IPS-18a (cell line): ENCODE measurements at regions not wholly inside any gene's neighbourhood (a gene's known extent, or its start where the extent isn't known, plus 50 kb on each side); places are given as distances from the start of the nearest gene placed in this dataset.

Experiments
- H3K27ac ChIP-seq: one replicate; pipeline ENCODE4 v1.5.1; 2013; ENCODE audit warnings: low read length
- H3K27me3 ChIP-seq: one replicate; pipeline ENCODE4 v1.6.1; 2013; ENCODE audit warnings: mild to moderate bottlenecking, low read length; ENCODE audit not compliant: control insufficient read depth, insufficient read depth
- H3K36me3 ChIP-seq: one replicate; pipeline ENCODE4 v1.6.1; 2013; ENCODE audit warnings: low read depth, low read length; ENCODE audit not compliant: control insufficient read depth
- H3K4me1 ChIP-seq: one replicate; pipeline ENCODE4 v1.6.1; 2013; ENCODE audit warnings: low read depth, low read length; ENCODE audit not compliant: control insufficient read depth
- H3K4me3 ChIP-seq: one replicate; pipeline ENCODE4 v1.5.1; 2013; ENCODE audit warnings: low read length
- H3K9ac ChIP-seq: one replicate; pipeline ENCODE4 v1.6.1; 2013; ENCODE audit warnings: mild to moderate bottlenecking, low read length, moderate library complexity
- H3K9me3 ChIP-seq: one replicate; pipeline ENCODE4 v1.6.1; 2013; ENCODE audit warnings: low read depth, low read length; ENCODE audit not compliant: control insufficient read depth

DNA sequence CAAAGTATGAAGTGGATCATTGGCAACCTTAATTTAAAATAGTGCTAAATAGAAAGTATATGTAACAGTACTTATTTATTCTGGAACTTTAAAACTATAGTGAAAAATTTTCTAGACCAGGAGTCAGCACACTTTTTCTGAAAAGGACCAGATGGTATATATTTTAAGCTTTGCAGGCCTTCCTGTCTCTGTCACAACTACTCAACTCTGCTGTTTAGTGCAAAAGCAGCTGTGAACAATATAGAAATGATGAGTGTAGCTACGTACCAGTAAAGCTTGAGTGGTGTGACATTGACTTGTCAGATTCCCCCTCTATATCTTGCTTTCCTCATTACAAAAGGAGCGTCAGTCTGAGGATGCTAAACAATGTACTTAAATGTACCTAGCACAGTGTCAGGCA lies 88.1 kb upstream of the IGFBP3 start:
- Histone ChIP-seq H3K9me3 (no peaks in the 10 kb centered on the region), H3K36me3 (no peaks in the 10 kb centered on the region), H3K4me3 (no peak overlapping the region), H3K27ac (no peak overlapping the region), H3K27me3 (no peaks in the 10 kb centered on the region), H3K9ac (no peak overlapping the region), H3K4me1 (no peaks in the 10 kb centered on the region)

DNA sequence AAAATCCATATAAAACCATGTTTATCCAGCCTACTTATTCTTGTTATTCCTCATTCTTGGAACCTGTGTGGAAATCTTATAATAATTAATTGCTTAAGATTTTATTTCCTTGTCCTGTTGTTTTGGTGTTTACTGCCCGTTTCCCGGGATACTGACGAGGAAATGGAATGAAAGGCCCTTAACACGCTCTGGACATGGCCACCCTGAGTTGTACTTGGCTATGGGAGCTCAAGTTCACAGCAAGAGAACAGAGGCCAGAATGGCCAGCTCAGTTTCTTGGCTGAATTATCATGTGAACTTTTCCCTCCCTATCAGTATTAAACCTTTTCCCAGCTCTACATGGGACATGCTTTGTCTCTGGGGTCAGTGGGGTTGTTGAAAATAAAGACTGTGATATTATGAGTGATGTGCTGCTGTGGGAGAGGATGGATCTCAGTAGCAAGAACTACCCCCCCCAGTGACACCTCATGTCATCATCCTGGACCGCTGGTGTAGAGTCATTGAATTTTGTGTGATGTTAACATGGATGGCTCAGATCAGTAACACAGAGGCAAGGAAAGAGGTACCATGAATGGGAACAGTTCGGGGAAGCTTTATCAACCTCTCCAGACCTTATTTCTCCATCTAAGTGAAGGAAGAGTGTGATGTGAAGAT lies 87.0 kb upstream of the IGFBP3 start:
- Histone ChIP-seq H3K4me1 (no peaks in the 10 kb centered on the region), H3K36me3 (no peaks in the 10 kb centered on the region), H3K27ac (no peak overlapping the region), H3K9ac (no peak overlapping the region), H3K9me3 (no peaks in the 10 kb centered on the region), H3K27me3 (no peaks in the 10 kb centered on the region), H3K4me3 (no peak overlapping the region)

DNA sequence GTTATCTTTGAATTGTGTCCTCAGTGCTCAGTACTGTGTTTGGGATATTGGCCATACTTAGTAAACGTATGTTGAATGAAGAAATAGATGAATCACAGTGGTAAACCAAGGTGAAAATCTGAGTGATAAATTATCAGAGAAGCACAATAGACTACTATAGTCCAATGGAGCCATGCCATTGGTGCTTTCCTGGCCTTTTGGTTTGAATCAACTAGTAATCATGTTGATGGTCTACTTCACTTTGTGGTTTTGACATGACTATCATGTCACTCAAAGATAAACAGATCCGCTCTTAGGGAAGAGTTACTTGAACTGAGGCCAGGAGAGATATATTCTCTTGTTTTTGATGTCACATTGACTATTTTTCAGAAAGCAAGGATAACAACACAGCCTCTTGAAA lies 86.1 kb upstream of the IGFBP3 start:
- no peak overlapping the region for H3K4me3 ChIP-seq
- H3K36me3 ChIP-seq, result no peaks in the 10 kb centered on the region
- no peak overlapping the region for H3K9ac ChIP-seq
- H3K27ac ChIP-seq, result no peak overlapping the region
- H3K4me1 ChIP-seq, result no peaks in the 10 kb centered on the region
- H3K27me3 ChIP-seq, result no peaks in the 10 kb centered on the region
- H3K9me3 ChIP-seq, result no peaks in the 10 kb centered on the region

DNA sequence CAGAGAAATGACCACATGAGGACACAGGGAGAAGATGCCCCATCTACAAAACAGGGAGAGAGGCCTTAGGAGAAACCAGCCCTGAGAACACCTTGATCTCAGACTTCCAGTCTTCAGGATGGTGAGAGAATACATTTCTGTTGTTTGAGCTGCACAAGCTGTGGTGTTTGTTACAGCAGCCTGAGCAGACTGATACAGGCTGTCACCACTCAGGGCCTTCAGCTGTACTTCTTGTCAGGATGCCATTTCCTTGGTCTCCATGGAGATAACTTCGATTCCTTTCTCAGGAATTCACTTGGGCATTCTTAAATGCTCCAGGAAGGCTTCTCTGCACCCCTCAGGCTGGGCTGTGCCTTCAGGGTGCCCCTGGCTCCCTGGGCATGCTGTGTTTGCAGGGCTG lies 85.7 kb upstream of the IGFBP3 start:
- Histone ChIP-seq H3K9me3 (no peaks in the 10 kb centered on the region), H3K9ac (no peak overlapping the region), H3K27me3 (no peaks in the 10 kb centered on the region), H3K27ac (no peak overlapping the region), H3K36me3 (no peaks in the 10 kb centered on the region), H3K4me3 (no peak overlapping the region), H3K4me1 (no peaks in the 10 kb centered on the region)

DNA sequence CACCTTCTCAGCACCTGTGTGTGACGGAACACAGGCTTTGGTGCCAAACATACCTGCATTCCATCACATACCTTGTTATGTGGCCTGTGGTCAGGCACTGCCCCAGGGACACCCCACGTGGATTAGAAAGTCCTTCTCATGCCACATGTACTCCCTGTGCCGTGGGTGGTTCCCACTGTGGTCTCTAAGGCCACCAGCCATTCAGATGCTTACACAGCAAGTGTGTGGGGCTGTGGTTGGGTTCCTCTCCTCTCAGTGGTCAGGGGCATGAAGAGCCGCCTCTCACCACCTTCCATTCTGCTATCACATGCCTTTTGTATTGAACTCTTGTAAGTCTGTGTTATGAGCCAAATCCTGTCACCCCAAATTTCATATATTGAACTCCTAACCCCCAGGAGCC lies 85.1 kb upstream of the IGFBP3 start:
- H3K27me3 ChIP-seq, result no peaks in the 10 kb centered on the region
- H3K9ac ChIP-seq, result no peak overlapping the region
- no peaks in the 10 kb centered on the region for H3K4me1 ChIP-seq
- no peak overlapping the region for H3K27ac ChIP-seq
- no peak overlapping the region for H3K4me3 ChIP-seq
- no peaks in the 10 kb centered on the region for H3K9me3 ChIP-seq
- no peaks in the 10 kb centered on the region for H3K36me3 ChIP-seq

DNA sequence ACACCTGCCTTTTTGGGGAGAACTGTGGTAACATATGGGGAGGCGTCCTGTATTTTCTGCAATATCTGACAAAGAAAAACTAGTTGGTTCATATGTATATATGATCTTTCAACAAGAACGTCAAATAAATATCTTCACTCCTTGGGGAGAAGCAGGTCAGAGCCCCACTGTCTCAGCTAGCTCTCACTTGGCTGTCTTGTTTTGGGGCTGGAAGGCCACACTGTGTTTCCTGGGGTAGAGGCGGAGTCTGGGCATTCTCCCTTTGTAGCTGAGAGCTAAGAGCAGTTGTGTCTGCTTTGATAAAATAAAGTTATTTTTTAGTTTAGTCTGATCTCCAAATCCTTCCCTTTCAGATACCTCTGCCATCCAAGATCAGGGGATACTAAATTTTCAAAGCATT lies 83.9 kb upstream of the IGFBP3 start:
- H3K27ac ChIP-seq, result no peak overlapping the region
- H3K9me3 ChIP-seq, result no peaks in the 10 kb centered on the region
- no peaks in the 10 kb centered on the region for H3K4me1 ChIP-seq
- no peaks in the 10 kb centered on the region for H3K36me3 ChIP-seq
- no peak overlapping the region for H3K4me3 ChIP-seq
- no peaks in the 10 kb centered on the region for H3K27me3 ChIP-seq
- no peak overlapping the region for H3K9ac ChIP-seq

DNA sequence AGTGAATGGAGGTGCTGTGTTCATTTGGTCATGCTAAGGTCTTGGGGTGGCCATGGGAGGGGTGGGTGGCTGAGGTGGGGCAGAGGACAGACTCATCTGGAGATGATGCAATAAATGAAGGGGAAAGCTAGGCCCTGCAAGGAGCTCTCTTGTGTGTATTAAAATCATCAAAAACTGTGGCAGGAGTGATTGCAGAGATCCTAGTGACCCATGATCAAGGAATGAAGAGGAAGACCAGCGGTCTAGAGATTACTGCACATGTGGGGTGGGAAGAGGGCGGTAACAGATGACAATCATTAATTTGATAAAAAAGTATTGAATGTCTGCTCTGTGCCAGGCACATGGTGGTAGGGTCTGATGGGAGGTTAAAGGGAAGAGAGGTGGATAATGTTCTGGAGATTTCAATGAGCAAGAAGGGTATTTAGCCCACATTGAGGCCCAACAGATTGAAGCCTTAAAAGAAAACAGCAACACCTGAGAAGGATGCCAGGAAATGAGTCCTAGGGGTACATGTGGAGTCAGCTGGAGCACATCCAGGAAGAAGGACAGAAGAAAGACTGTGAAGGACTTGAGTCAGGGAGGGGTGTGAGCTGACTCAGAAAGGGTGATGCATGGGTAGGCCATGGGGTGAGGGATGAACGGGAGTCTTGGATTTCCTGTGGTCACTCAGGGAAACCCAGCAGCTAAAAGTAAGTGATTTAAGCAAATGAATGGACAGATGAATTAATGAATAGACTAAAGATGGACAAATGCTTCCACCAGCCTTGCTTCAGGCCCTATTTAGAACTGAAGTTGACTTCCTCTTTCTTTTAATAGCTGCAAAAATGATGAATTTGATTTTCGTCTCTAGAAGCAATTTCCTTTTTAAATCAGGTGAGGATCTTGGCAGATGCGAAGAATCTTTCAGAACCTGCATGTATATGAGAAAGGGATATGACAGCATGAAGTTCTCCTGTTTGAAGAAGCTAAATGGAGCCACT lies 83.1 kb upstream of the IGFBP3 start:
- no peak overlapping the region for H3K4me3 ChIP-seq
- no peak overlapping the region for H3K9ac ChIP-seq
- no peaks in the 10 kb centered on the region for H3K4me1 ChIP-seq
- no peaks in the 10 kb centered on the region for H3K36me3 ChIP-seq
- no peak overlapping the region for H3K27ac ChIP-seq
- no peaks in the 10 kb centered on the region for H3K9me3 ChIP-seq
- no peaks in the 10 kb centered on the region for H3K27me3 ChIP-seq

DNA sequence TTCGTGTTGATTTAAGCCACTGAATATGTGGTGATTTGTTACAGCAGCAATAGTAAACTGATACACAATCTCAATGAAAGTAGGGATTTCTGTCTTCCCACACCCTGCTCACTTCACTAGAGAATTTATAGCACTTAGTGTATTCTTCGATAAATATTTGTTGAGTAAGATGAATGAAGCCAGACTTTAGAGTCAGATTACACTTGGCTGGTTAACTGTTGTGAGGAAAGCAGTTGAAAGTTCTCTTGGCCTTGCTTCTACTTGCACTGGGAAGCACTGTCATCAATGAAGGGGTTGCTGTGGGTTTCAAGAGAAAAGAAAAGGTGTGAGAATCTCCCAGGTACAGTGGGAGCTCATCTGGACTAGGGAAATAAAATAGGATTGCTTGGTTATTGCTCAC lies 82.1 kb upstream of the IGFBP3 start:
- Histone ChIP-seq H3K36me3 (no peaks in the 10 kb centered on the region), H3K9me3 (no peaks in the 10 kb centered on the region), H3K4me3 (no peak overlapping the region), H3K27ac (no peak overlapping the region), H3K4me1 (no peaks in the 10 kb centered on the region), H3K27me3 (no peaks in the 10 kb centered on the region), H3K9ac (no peak overlapping the region)

DNA sequence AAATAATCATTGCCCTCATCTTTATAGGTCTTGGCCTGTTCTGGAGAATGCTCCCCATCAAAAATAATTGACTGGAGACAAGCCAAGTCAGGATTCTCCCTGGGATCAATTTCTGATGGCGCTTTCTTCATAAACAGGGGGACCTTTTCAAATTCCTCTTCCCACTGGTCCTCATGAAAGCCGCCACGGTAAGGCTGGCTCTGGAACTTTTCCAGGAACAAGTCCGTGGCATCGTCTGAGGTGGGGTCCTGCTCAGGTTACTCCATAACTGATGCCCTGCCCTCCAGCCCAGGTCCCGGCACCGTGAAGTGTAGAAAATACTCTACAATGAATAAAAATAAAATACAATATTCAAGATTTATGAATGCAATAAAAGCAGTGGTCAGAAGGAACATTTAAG lies 79.4 kb upstream of the IGFBP3 start:
- no peaks in the 10 kb centered on the region for H3K27me3 ChIP-seq
- no peaks in the 10 kb centered on the region for H3K4me1 ChIP-seq
- H3K36me3 ChIP-seq, result no peaks in the 10 kb centered on the region
- no peak overlapping the region for H3K4me3 ChIP-seq
- no peaks in the 10 kb centered on the region for H3K9me3 ChIP-seq
- no peak overlapping the region for H3K9ac ChIP-seq
- H3K27ac ChIP-seq, result no peak overlapping the region

DNA sequence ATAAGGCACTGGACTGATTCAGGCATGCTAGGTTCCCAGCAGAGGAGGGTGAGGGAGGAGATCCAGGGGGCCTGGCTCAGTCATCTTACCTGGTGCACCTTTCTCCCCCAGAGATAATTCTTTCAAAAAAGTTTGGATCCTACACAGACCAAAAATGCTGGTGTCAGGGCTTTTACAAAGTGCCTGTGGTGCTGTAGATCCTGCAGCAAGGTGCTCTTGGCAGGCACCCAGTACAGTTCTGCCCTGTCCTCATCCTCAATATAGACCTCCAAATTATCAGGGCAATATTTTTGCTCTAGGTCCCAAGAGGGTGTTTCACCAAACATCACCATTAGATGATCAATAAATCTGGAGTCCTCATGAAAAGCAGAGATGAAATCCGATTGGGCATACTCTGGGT lies 78.5 kb upstream of the IGFBP3 start:
- no peak overlapping the region for H3K27ac ChIP-seq
- no peak overlapping the region for H3K9ac ChIP-seq
- no peaks in the 10 kb centered on the region for H3K9me3 ChIP-seq
- no peaks in the 10 kb centered on the region for H3K27me3 ChIP-seq
- H3K4me3 ChIP-seq, result no peak overlapping the region
- H3K36me3 ChIP-seq, result no peaks in the 10 kb centered on the region
- H3K4me1 ChIP-seq, result no peaks in the 10 kb centered on the region

DNA sequence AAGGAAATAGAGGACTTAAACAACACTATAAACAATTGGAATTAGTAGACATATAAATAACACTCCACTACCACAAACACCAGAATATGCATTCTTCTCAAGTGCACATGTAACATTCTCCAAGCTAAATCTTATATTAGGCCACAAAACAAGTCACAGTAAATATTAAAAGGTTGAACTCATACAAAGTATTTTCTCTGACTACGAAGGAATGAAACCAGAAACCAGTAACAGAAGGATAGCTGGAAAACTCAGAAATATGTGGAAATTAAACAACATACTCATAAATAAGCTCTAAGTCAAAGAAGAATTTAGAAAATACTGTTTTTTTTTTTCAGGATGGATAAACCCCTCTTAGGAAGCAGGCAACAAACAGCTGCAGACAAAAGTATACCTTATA lies 77.4 kb upstream of the IGFBP3 start:
- Histone ChIP-seq H3K27me3 (no peaks in the 10 kb centered on the region), H3K9me3 (no peaks in the 10 kb centered on the region), H3K27ac (no peak overlapping the region), H3K4me1 (no peaks in the 10 kb centered on the region), H3K36me3 (no peaks in the 10 kb centered on the region), H3K4me3 (no peak overlapping the region), H3K9ac (no peak overlapping the region)

DNA sequence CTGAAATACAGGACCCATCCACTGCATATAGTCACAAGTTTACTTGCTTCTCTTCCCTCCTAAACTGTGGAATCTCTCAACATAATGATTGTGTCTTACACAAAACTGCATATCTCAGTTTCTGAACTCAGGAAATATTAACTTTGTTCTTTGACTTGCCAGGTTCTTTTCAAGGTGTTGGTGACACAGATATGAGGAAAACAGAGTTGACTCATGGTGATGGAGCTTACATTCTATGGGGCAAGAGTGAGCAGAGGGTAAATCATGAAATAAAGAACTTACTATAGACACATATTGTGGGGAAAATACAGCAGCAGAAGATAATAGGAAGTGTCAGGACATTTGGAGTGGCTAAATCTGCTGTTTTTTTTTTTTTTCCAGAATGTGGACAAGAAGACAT lies 72.5 kb upstream of the IGFBP3 start:
- H3K4me1 ChIP-seq, result no peaks in the 10 kb centered on the region
- H3K9me3 ChIP-seq, result no peaks in the 10 kb centered on the region
- no peaks in the 10 kb centered on the region for H3K27me3 ChIP-seq
- no peaks in the 10 kb centered on the region for H3K36me3 ChIP-seq
- no peak overlapping the region for H3K27ac ChIP-seq
- H3K4me3 ChIP-seq, result no peak overlapping the region
- no peak overlapping the region for H3K9ac ChIP-seq
